Bronchial epithelial cell (primary cell): ENCODE measurements at regions not wholly inside any gene's neighbourhood (a gene's known extent, or its start where the extent isn't known, plus 50 kb on each side); places are given as distances from the start of the nearest gene placed in this dataset.

ENCODE experiments used
- DNase-seq: peaks from one replicate; pipeline ENCODE4 v3.0.0-alpha.2; 2010; ENCODE audit warnings: low read depth
- FAIRE-seq: peaks from 2 replicates; lab custom pipeline; 2011; peaks lifted over from hg19 to GRCh38; lab: Jason Lieb, UNC
- H3K27me3 ChIP-seq: 2 replicates; pipeline ENCODE4 v1.5.1; 2011; ENCODE audit warnings: low read length; ENCODE audit not compliant: control insufficient read depth, insufficient read depth
- H3K36me3 ChIP-seq: 2 replicates; pipeline ENCODE4 v1.5.1; 2011; ENCODE audit warnings: low read length; ENCODE audit not compliant: control insufficient read depth, insufficient read depth
- H3K4me3 ChIP-seq: 2 replicates; pipeline ENCODE4 v1.5.1; 2011; ENCODE audit warnings: mild to moderate bottlenecking, low read depth, low read length, control low read depth
- CTCF ChIP-seq: IDR thresholded peaks from 2 replicates; pipeline ENCODE4 v1.5.1; 2011; ENCODE audit warnings: mild to moderate bottlenecking, moderate library complexity, low read length, control low read depth, inconsistent platforms; ENCODE audit not compliant: insufficient read depth, severe bottlenecking

- Histone ChIP-seq H3K27me3 (no peaks in the 10 kb centered on the region), H3K4me3 (no peak overlapping the region), H3K36me3 (no peaks in the 10 kb centered on the region)
- DNase-seq: no peak
- no peak for FAIRE-seq
- no peak for TF ChIP-seq CTCF
These were observed 830.2 kb downstream of the DHX35 start for GRCh38 chr20:39792334-39792733.

GRCh38 chr20:39789411-39789810, 827.3 kb downstream of the DHX35 start:
- Histone ChIP-seq H3K36me3 (no peaks in the 10 kb centered on the region), H3K4me3 (no peak overlapping the region), H3K27me3 (no peaks in the 10 kb centered on the region)
- DNase-seq (peak; percentile 62), FAIRE-seq (no peak)
- TF ChIP-seq CTCF: peak; percentile 13

GRCh38 chr20:39785252-39785917, 823.2 kb downstream of the DHX35 start:
- FAIRE-seq (no peak), DNase-seq (peak; percentile 12)
- no peak overlapping the region for H3K4me3 ChIP-seq

GRCh38 chr20:39784693-39785092, 822.5 kb downstream of the DHX35 start:
- no peak overlapping the region for H3K4me3 ChIP-seq
- no peaks in the 10 kb centered on the region for H3K36me3 ChIP-seq
- TF ChIP-seq CTCF: no peak
- DNase-seq: no peak
- H3K27me3 ChIP-seq: no peaks in the 10 kb centered on the region
- no peak for FAIRE-seq

More at GRCh38 chr20:39785252-39785917, 823.2 kb downstream of the DHX35 start:
- H3K36me3 ChIP-seq: no peaks in the 10 kb centered on the region
- no peak for TF ChIP-seq CTCF
- no peaks in the 10 kb centered on the region for H3K27me3 ChIP-seq

GRCh38 chr20:39778847-39779604, 816.9 kb downstream of the DHX35 start:
- TF ChIP-seq CTCF: peak; percentile 42
- DNase-seq (peak; percentile 33), FAIRE-seq (no peak)
- H3K36me3 ChIP-seq: no peaks in the 10 kb centered on the region
- no peak overlapping the region for H3K4me3 ChIP-seq
- no peaks in the 10 kb centered on the region for H3K27me3 ChIP-seq

GRCh38 chr20:39778431-39778830, 816.3 kb downstream of the DHX35 start:
- DNase-seq: no peak
- no peak for FAIRE-seq

More at GRCh38 chr20:39778431-39778830, 816.3 kb downstream of the DHX35 start:
- Histone ChIP-seq H3K27me3 (no peaks in the 10 kb centered on the region), H3K36me3 (no peaks in the 10 kb centered on the region), H3K4me3 (no peak overlapping the region)
- TF ChIP-seq CTCF: no peak
